GM23338 (cell line): ENCODE measurements at regions not wholly inside any gene's neighbourhood (a gene's known extent, or its start where the extent isn't known, plus 50 kb on each side); places are given as distances from the start of the nearest gene placed in this dataset.

Experiments used
- ATAC-seq: fragments of 200-7000 bp; cut with Tn5 transposase; 3 replicates; pipeline ENCODE4 v1.9.1; 2020
- DNase-seq: peaks from one replicate; pipeline ENCODE4 v3.0.0-alpha.2; 2015; ENCODE audit warnings: low spot score
- H2AFZ ChIP-seq: fragments of 200-600 bp; sonication (generic); 2 replicates; pipeline ENCODE4 v1.8.0; 2016; ENCODE audit warnings: antibody characterized with exemption, mild to moderate bottlenecking, moderate library complexity
- H3F3A ChIP-seq: fragments of 200-600 bp; sonication (generic); replicated peaks from 2 replicates; pipeline ENCODE4 v1.8.0; 2017; ENCODE audit warnings: antibody characterized with exemption, mixed run types, low read depth
- H3K27ac ChIP-seq: fragments of 200-600 bp; sonication (generic); 2 replicates; pipeline ENCODE4 v1.6.1; 2016; ENCODE audit warnings: low read depth
- H3K27me3 ChIP-seq: fragments of 200-600 bp; sonication (generic); 2 replicates; pipeline ENCODE4 v1.8.0; 2016; ENCODE audit warnings: mild to moderate bottlenecking, mixed run types, moderate library complexity; ENCODE audit not compliant: insufficient read depth
- H3K36me3 ChIP-seq: fragments of 200-600 bp; sonication (generic); 2 replicates; pipeline ENCODE4 v1.8.0; 2016; ENCODE audit warnings: mild to moderate bottlenecking; ENCODE audit not compliant: insufficient read depth
- H3K4me1 ChIP-seq: fragments of 200-600 bp; sonication (generic); 2 replicates; pipeline ENCODE4 v1.8.0; 2016; ENCODE audit warnings: mild to moderate bottlenecking, moderate library complexity; ENCODE audit not compliant: insufficient read depth
- H3K4me2 ChIP-seq: fragments of 200-600 bp; sonication (generic); 2 replicates; pipeline ENCODE4 v1.7.1; 2017; ENCODE audit warnings: mixed run types
- H3K4me3 ChIP-seq: fragments of 200-600 bp; sonication (generic); 2 replicates; pipeline ENCODE4 v1.6.1; 2016; ENCODE audit warnings: mixed run types
- H3K79me2 ChIP-seq: fragments of 200-600 bp; sonication (generic); replicated peaks from 2 replicates; pipeline ENCODE4 v1.8.0; 2017; ENCODE audit warnings: mild to moderate bottlenecking; ENCODE audit not compliant: insufficient read depth
- H3K9me2 ChIP-seq: fragments of 200-600 bp; sonication (generic); 2 replicates; pipeline ENCODE4 v1.8.0; 2017; ENCODE audit not compliant: insufficient read depth
- H4K20me1 ChIP-seq: fragments of 200-600 bp; sonication (generic); replicated peaks from 2 replicates; pipeline ENCODE4 v1.8.0; 2017; ENCODE audit warnings: mild to moderate bottlenecking; ENCODE audit not compliant: insufficient read depth
- H3K27ac Mint-ChIP-seq: 2 replicates; pipeline ENCODE4 v1.8.0; 2020; ENCODE audit warnings: inconsistent platforms, mild to moderate bottlenecking, moderate library complexity, mixed read lengths
- H3K27me3 Mint-ChIP-seq: 3 replicates; pipeline ENCODE4 v1.8.0; 2022; ENCODE audit warnings: low read depth, mild to moderate bottlenecking, moderate library complexity, mixed read lengths, inconsistent platforms; ENCODE audit not compliant: insufficient read depth, poor library complexity
- H3K36me3 Mint-ChIP-seq: 3 replicates; pipeline ENCODE4 v1.8.0; 2021; ENCODE audit warnings: low read depth, mild to moderate bottlenecking, inconsistent platforms, moderate library complexity, mixed read lengths
- H3K4me1 Mint-ChIP-seq: 3 replicates; pipeline ENCODE4 v1.8.0; 2020; ENCODE audit warnings: mild to moderate bottlenecking, inconsistent platforms, mixed read lengths
- H3K4me3 Mint-ChIP-seq: 3 replicates; pipeline ENCODE4 v1.8.0; 2021; ENCODE audit warnings: moderate library complexity, mild to moderate bottlenecking, inconsistent platforms, mixed read lengths
- H3K9me3 Mint-ChIP-seq: 3 replicates; pipeline ENCODE4 v1.8.0; 2020; ENCODE audit warnings: moderate library complexity, mild to moderate bottlenecking, inconsistent platforms, mixed read lengths
- CREB1 ChIP-seq: fragments of 250-450 bp; sonication (Bioruptor Pico); IDR thresholded peaks from 2 replicates; pipeline ENCODE4 v1.5.0; 2020; ENCODE audit warnings: low read depth, mild to moderate bottlenecking, moderate library complexity
- CTCF ChIP-seq, 2 experiments: fragments of 200-600 bp in 1 of 2; sonication (generic) in 1 of 2; conservative IDR thresholded peaks; 2 replicates each; pipeline versions ENCODE4 v1.5.1 to v1.6.1; 2016 to 2017; ENCODE audit warnings: antibody characterized with exemption in 2 of 2, low read depth in 2 of 2, mild to moderate bottlenecking in 2 of 2, moderate library complexity in 1 of 2
- ETS1 ChIP-seq: IDR thresholded peaks from 2 replicates; pipeline ENCODE4 v1.6.1; 2016; ENCODE audit warnings: antibody characterized with exemption
- EZH2phosphoT487 ChIP-seq: fragments of 200-600 bp; sonication (generic); IDR thresholded peaks from one replicate; pipeline ENCODE4 v1.8.1; 2018; ENCODE audit warnings: antibody characterized with exemption; ENCODE audit not compliant: unreplicated experiment
- JUNB ChIP-seq: IDR thresholded peaks from one replicate; pipeline ENCODE4 v1.6.1; 2016; ENCODE audit warnings: antibody characterized with exemption; ENCODE audit not compliant: unreplicated experiment
- POLR2AphosphoS5 ChIP-seq: IDR thresholded peaks from 2 replicates; pipeline ENCODE4 v1.6.1; 2016; ENCODE audit warnings: antibody characterized with exemption, low read depth
- REST ChIP-seq: IDR thresholded peaks from one replicate; pipeline ENCODE4 v1.6.1; 2018; ENCODE audit warnings: antibody characterized with exemption; ENCODE audit not compliant: unreplicated experiment
- ZNF114 ChIP-seq: fragments of 250-450 bp; sonication (Bioruptor Pico); IDR thresholded peaks from 2 replicates; pipeline ENCODE4 v1.5.0; 2020; ENCODE audit warnings: mild to moderate bottlenecking, moderate library complexity

- H3K27ac Mint-ChIP-seq = no peak overlapping the region
- no peak overlapping the region for H3K4me3 Mint-ChIP-seq
- Histone ChIP-seq H3K4me2 (no peak overlapping the region), H3K36me3 (no peaks in the 10 kb centered on the region), H4K20me1 (no peaks in the 10 kb centered on the region), H3K9me2 (no peaks in the 10 kb centered on the region), H3K4me3 (no peak overlapping the region), H3F3A (no peaks in the 10 kb centered on the region), H3K27ac (no peak overlapping the region), H3K79me2 (no peaks in the 10 kb centered on the region), H3K27me3 (no peaks in the 10 kb centered on the region), H3K4me1 (no peaks in the 10 kb centered on the region), H2AFZ (no peak overlapping the region)
- peaks cover 5% of the 10 kb centered on the region for H3K27me3 Mint-ChIP-seq
- DNase-seq (no peak), ATAC-seq (no peak)
- peaks cover 11% of the 10 kb centered on the region; the same call in 2 of the 3 replicates for H3K4me1 Mint-ChIP-seq
- no peaks in the 10 kb centered on the region for H3K36me3 Mint-ChIP-seq
- H3K9me3 Mint-ChIP-seq = no peaks in the 10 kb centered on the region
- TF ChIP-seq POLR2AphosphoS5 (no peak), REST (no peak), CTCF (conservative IDR thresholded peaks at IDR 0.05; ENCODE audit: low read depth in 2 of 2) (no peak), CREB1 (CRISPR knock-in tag) (no peak)
Measured at GRCh38 chr4:81743731-81744435, 272.2 kb upstream of the RASGEF1B start.

- Histone ChIP-seq H3K27me3 (no peaks in the 10 kb centered on the region), H4K20me1 (no peaks in the 10 kb centered on the region), H3K36me3 (no peaks in the 10 kb centered on the region), H3K79me2 (no peaks in the 10 kb centered on the region), H3K4me2 (no peak overlapping the region), H3K9me2 (no peaks in the 10 kb centered on the region), H3K27ac (no peak overlapping the region), H3F3A (no peaks in the 10 kb centered on the region), H3K4me1 (no peaks in the 10 kb centered on the region), H2AFZ (no peak overlapping the region), H3K4me3 (no peak overlapping the region)
- peaks cover 5% of the 10 kb centered on the region for H3K27me3 Mint-ChIP-seq
- ATAC-seq (no peak), DNase-seq (no peak)
- H3K4me3 Mint-ChIP-seq = no peak overlapping the region
- H3K27ac Mint-ChIP-seq = no peak overlapping the region
- peaks cover 11% of the 10 kb centered on the region; the same call in 2 of the 3 replicates for H3K4me1 Mint-ChIP-seq
- H3K9me3 Mint-ChIP-seq = no peaks in the 10 kb centered on the region
- no peaks in the 10 kb centered on the region for H3K36me3 Mint-ChIP-seq
- TF ChIP-seq EZH2phosphoT487 = no peak
- no peak for TF ChIP-seq ZNF114 (CRISPR knock-in tag)
- TF ChIP-seq ETS1 = no peak
- TF ChIP-seq JUNB = no peak
- TF ChIP-seq REST = no peak
Measured at GRCh38 chr4:81740487-81740886, 268.8 kb upstream of the RASGEF1B start.
